Endodermal cell (in vitro differentiated cells): ENCODE measurements at regions not wholly inside any gene's neighbourhood (a gene's known extent, or its start where the extent isn't known, plus 50 kb on each side); places are given as distances from the start of the nearest gene placed in this dataset.
"Not testable (repeated sequence)": the region's sequence is repeated elsewhere in the genome, so short reads cannot be mapped to it uniquely, and the experiment has no call there.

Experiments used
- DNase-seq: peaks from one replicate; pipeline ENCODE4 v3.0.0-alpha.2; 2017
- H3K27ac ChIP-seq: 2 replicates; pipeline ENCODE4 v1.5.1; 2013; ENCODE audit warnings: mild to moderate bottlenecking, low read depth, low read length, moderate library complexity
- H3K27me3 ChIP-seq: 2 replicates; pipeline ENCODE4 v1.6.1; 2013; ENCODE audit warnings: mild to moderate bottlenecking, low read length, moderate library complexity; ENCODE audit not compliant: insufficient read depth, control insufficient read depth, poor library complexity, severe bottlenecking
- H3K36me3 ChIP-seq: 2 replicates; pipeline ENCODE4 v1.7.0; 2013; ENCODE audit warnings: mild to moderate bottlenecking, low read length, moderate library complexity; ENCODE audit not compliant: control insufficient read depth, insufficient read depth
- H3K4me1 ChIP-seq: one replicate; pipeline ENCODE4 v1.7.0; 2013; ENCODE audit warnings: low read length; ENCODE audit not compliant: control insufficient read depth, insufficient read depth
- H3K4me3 ChIP-seq: 2 replicates; pipeline ENCODE4 v1.5.1; 2013; ENCODE audit warnings: mild to moderate bottlenecking, low read length, moderate library complexity
- H3K9ac ChIP-seq: 2 replicates; pipeline ENCODE4 v1.6.1; 2013; ENCODE audit warnings: mild to moderate bottlenecking, low read length, moderate library complexity; ENCODE audit not compliant: poor library complexity, severe bottlenecking; ENCODE audit errors: extremely low read depth
- H3K9me3 ChIP-seq: 2 replicates; pipeline ENCODE4 v1.6.1; 2013; ENCODE audit warnings: mild to moderate bottlenecking, low read length, moderate library complexity; ENCODE audit not compliant: control insufficient read depth
- H3K27ac Mint-ChIP-seq: 2 replicates; pipeline ENCODE4 v1.8.0; 2020; ENCODE audit warnings: mixed read lengths
- H3K27me3 Mint-ChIP-seq: 2 replicates; pipeline ENCODE4 v1.8.0; 2021; ENCODE audit warnings: mild to moderate bottlenecking, mixed read lengths; ENCODE audit not compliant: insufficient read depth
- H3K36me3 Mint-ChIP-seq: 2 replicates; pipeline ENCODE4 v1.8.0; 2020; ENCODE audit warnings: low read depth, mixed read lengths
- H3K4me1 Mint-ChIP-seq: 2 replicates; pipeline ENCODE4 v1.8.0; 2020; ENCODE audit warnings: mixed read lengths
- H3K4me3 Mint-ChIP-seq: 2 replicates; pipeline ENCODE4 v1.8.0; 2020; ENCODE audit warnings: mild to moderate bottlenecking, moderate library complexity, mixed read lengths
- H3K9me3 Mint-ChIP-seq: 2 replicates; pipeline ENCODE4 v1.8.0; 2020; ENCODE audit warnings: mild to moderate bottlenecking, mixed read lengths
- WGBS, 2 experiments: methylation state at CpG; one replicate each; pipeline versions ENCODE4 v1.1.5 to v1.1.7; 2013; ENCODE audit warnings: missing lambda C conversion rate in 2 of 2, mixed read lengths in 1 of 2; ENCODE audit not compliant: insufficient coverage in 1 of 2, insufficient read length in 1 of 2; 5-methylcytosine and 5-hydroxymethylcytosine counted together
- TF ChIP-seq, protein P1 (sequence below): fragments of 200-600 bp; sonication (generic); conservative IDR thresholded peaks from 2 replicates; pipeline ENCODE4 v1.5.0; 2021; ENCODE audit warnings: antibody characterized with exemption, mild to moderate bottlenecking

DNA sequence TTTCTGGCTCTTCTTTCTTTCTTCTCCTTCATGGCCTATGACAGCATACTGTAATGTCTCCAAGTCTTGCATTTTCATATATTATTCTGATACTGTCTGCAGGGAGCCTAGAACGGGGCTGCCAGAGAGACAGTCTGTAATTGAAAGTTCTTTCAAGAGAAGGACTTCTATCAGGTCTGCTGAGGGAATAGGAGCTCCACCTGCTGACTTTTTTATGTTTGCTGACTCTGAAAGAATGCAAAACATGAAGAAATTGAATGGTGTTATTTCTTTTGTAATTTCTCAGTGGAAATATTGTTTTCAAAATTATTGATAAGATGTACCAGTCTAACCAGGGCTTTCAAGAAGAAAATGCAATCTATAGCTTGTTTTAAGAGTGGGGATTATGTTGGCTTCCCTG is 121.9 kb upstream of the RFX3 start:
- H3K36me3 Mint-ChIP-seq, result no peaks in the 10 kb centered on the region
- no peaks in the 10 kb centered on the region for H3K36me3 ChIP-seq
- no peak overlapping the region for H3K27ac Mint-ChIP-seq
- H3K27me3 ChIP-seq, result no peaks in the 10 kb centered on the region
- no peaks in the 10 kb centered on the region for H3K9me3 ChIP-seq
- H3K27ac ChIP-seq, result no peak overlapping the region
- no peaks in the 10 kb centered on the region for H3K4me1 ChIP-seq
- no peak for DNase-seq
- no peak overlapping the region for H3K4me3 Mint-ChIP-seq
- H3K4me3 ChIP-seq, result no peak overlapping the region
- H3K9ac ChIP-seq, result no peak overlapping the region
- no peaks in the 10 kb centered on the region for H3K4me1 Mint-ChIP-seq
- TF ChIP-seq, protein P1, sequence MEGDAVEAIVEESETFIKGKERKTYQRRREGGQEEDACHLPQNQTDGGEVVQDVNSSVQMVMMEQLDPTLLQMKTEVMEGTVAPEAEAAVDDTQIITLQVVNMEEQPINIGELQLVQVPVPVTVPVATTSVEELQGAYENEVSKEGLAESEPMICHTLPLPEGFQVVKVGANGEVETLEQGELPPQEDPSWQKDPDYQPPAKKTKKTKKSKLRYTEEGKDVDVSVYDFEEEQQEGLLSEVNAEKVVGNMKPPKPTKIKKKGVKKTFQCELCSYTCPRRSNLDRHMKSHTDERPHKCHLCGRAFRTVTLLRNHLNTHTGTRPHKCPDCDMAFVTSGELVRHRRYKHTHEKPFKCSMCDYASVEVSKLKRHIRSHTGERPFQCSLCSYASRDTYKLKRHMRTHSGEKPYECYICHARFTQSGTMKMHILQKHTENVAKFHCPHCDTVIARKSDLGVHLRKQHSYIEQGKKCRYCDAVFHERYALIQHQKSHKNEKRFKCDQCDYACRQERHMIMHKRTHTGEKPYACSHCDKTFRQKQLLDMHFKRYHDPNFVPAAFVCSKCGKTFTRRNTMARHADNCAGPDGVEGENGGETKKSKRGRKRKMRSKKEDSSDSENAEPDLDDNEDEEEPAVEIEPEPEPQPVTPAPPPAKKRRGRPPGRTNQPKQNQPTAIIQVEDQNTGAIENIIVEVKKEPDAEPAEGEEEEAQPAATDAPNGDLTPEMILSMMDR, result no peak
- WGBS, 2 experiments, result 80 to 86% methylated on average over 1 of the region's 1 CpG
- H3K9me3 Mint-ChIP-seq, result no peaks in the 10 kb centered on the region
- H3K27me3 Mint-ChIP-seq, result no peaks in the 10 kb centered on the region

DNA sequence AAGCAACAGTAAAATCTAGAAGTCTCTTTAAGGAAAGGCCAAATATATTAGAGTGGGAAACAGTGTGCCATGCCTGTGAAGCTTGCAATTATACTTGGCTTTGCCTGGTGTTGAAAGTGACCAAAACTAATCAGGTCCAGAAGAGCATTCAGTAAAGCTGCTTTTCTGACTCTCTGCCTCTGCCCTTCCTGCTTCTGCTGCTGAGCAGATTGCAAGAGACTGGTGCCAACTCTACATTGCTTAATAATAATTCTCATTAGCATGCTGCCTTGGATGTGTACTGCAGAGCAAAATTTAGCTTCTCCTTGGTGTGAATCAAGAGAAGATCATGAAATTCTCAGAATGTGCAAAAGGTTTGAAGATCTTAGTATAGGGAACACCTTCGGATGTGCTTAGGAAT is 120.4 kb upstream of the RFX3 start:
- Mint-ChIP-seq H3K27me3 (no peaks in the 10 kb centered on the region), H3K36me3 (no peaks in the 10 kb centered on the region), H3K4me1 (no peaks in the 10 kb centered on the region), H3K27ac (no peak overlapping the region), H3K4me3 (no peak overlapping the region), H3K9me3 (no peaks in the 10 kb centered on the region)
- no peaks in the 10 kb centered on the region for H3K4me1 ChIP-seq
- H3K9ac ChIP-seq, result no peak overlapping the region
- no peaks in the 10 kb centered on the region for H3K9me3 ChIP-seq
- no peak overlapping the region for H3K27ac ChIP-seq
- 93 to 100% methylated on average over 1 of the region's 1 CpG for WGBS, 2 experiments
- no peak overlapping the region for H3K4me3 ChIP-seq
- DNase-seq, result no peak
- no peaks in the 10 kb centered on the region for H3K27me3 ChIP-seq
- TF ChIP-seq, protein P1, result no peak
- H3K36me3 ChIP-seq, result no peaks in the 10 kb centered on the region

DNA sequence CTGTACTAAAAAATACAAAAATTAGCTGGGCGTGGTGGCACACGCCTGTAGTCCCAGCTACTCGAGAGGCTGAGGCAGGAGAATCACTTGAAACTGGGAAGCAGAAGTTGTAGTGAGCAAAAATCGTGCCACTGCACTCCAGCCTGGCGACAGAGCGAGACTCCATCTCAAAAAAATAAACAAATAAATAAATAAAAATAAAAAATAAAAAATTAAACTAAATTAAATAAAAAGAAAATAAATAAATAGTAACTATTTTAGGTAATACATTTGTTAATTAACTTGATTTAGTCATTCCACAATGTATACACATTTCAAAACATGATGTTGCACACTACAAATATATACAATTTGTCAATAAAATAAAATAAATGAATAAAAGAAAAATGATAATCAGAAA is 116.3 kb upstream of the RFX3 start:
- not testable (repeated sequence) for H3K9ac ChIP-seq, H3K27me3 Mint-ChIP-seq, H3K36me3 Mint-ChIP-seq, H3K4me1 Mint-ChIP-seq, H3K4me3 ChIP-seq, H3K4me1 ChIP-seq, H3K27me3 ChIP-seq, H3K27ac ChIP-seq, H3K9me3 ChIP-seq, H3K9me3 Mint-ChIP-seq, H3K27ac Mint-ChIP-seq, H3K36me3 ChIP-seq, DNase-seq, H3K4me3 Mint-ChIP-seq
- 95 to 96% methylated on average over 4 of the region's 6 CpGs for WGBS, 2 experiments

DNA sequence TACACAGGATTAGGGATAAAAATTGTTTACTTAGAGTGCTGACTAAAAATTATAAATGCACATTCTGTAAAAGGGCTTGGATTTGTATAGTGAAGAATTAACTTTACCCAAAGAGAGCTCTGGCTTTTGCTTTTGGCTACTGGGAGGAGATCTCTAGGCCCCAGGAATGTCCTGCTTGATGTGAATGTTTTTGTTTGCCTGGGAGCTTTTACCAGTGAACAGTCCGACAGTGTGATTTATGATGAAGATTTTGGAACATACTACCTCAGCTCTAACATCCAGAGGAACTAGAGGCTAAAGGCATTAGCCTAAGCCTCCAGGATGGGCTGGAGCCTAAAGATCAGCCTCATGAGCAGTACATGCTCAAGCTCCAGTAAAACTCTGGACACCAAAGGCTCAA is 103.7 kb upstream of the RFX3 start:
- Histone ChIP-seq H3K36me3 (no peaks in the 10 kb centered on the region), H3K4me1 (no peaks in the 10 kb centered on the region), H3K4me3 (no peak overlapping the region), H3K27me3 (no peaks in the 10 kb centered on the region), H3K9ac (no peak overlapping the region), H3K9me3 (no peaks in the 10 kb centered on the region), H3K27ac (no peak overlapping the region)
- 80 to 88% methylated on average over 1 of the region's 1 CpG for WGBS, 2 experiments
- H3K9me3 Mint-ChIP-seq, result no peaks in the 10 kb centered on the region
- TF ChIP-seq, protein P1, result no peak
- H3K4me1 Mint-ChIP-seq, result peaks cover 6% of the 10 kb centered on the region
- no peaks in the 10 kb centered on the region for H3K27me3 Mint-ChIP-seq
- no peak overlapping the region for H3K4me3 Mint-ChIP-seq
- no peak for DNase-seq
- no peak overlapping the region for H3K27ac Mint-ChIP-seq
- H3K36me3 Mint-ChIP-seq, result no peaks in the 10 kb centered on the region
